ENCODE measurements at regions not wholly inside any gene's neighbourhood (a gene's known extent, or its start where the extent isn't known, plus 50 kb on each side); places are given as distances from the start of the nearest gene placed in this dataset.
"Not testable (repeated sequence)": the region's sequence is repeated elsewhere in the genome, so short reads cannot be mapped to it uniquely, and the experiment has no call there.

GRCh38 chr13:22952018-22952417 lies 228.8 kb upstream of the SGCG start:
- not testable (repeated sequence) for TF ChIP-seq CTCF (IDR thresholded peaks at IDR 0.05 in 4 of 5, conservative IDR thresholded peaks at IDR 0.05 in 1 of 5); POLR2A (IDR thresholded peaks at IDR 0.05)

Measured in gastrocnemius medialis (tissue), 4 donors.